Nephron (organoid): ENCODE measurements at regions not wholly inside any gene's neighbourhood (a gene's known extent, or its start where the extent isn't known, plus 50 kb on each side); places are given as distances from the start of the nearest gene placed in this dataset.

ENCODE experiments used
- H3K27ac Mint-ChIP-seq, 3 experiments: 2 replicates each; pipeline ENCODE4 v1.8.0; 2020; ENCODE audit warnings: mixed read lengths in 3 of 3, mild to moderate bottlenecking in 2 of 3, moderate library complexity in 1 of 3
- H3K27me3 Mint-ChIP-seq: 2 replicates; pipeline ENCODE4 v1.8.0; 2021; ENCODE audit warnings: low read depth, mild to moderate bottlenecking, moderate library complexity, mixed read lengths
- H3K36me3 Mint-ChIP-seq: 2 replicates; pipeline ENCODE4 v1.8.0; 2020; ENCODE audit warnings: low read depth, mixed read lengths
- H3K4me1 Mint-ChIP-seq: 2 replicates; pipeline ENCODE4 v1.8.0; 2020; ENCODE audit warnings: mixed read lengths
- H3K4me3 Mint-ChIP-seq, 3 experiments: 2 replicates each; pipeline ENCODE4 v1.8.0; 2020; ENCODE audit warnings: mild to moderate bottlenecking in 3 of 3, mixed read lengths in 3 of 3, moderate library complexity in 2 of 3
- H3K9me3 Mint-ChIP-seq: 2 replicates; pipeline ENCODE4 v1.8.0; 2020; ENCODE audit warnings: mixed read lengths
- CTCF ChIP-seq, 3 experiments: fragments of 200-600 bp; sonication (generic); IDR thresholded peaks; one replicate each; pipeline ENCODE4 v1.5.0; 2021; ENCODE audit warnings: antibody characterized with exemption in 3 of 3; ENCODE audit not compliant: unreplicated experiment in 3 of 3

DNA sequence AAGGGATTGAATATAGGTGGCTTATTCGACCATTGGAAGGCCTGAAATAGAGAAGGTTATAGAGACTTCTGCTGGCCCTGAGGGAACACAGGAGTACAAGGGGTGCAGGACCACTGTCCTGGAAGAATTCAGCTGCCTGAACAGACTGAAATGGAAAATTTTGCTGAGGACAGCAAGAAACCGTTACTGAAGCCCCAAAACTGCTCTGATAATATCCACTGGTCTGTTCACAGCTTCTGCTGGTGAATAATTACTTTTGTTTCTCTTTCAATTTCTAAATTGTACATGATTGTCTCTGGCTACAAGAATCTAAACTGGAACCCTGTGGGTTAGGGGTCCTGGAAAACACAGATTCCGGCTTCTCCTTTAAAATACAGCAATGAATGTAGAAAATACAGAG, 218.5 kb upstream of the CDH12 start:
- no peak overlapping the region for H3K4me3 Mint-ChIP-seq
- H3K27ac Mint-ChIP-seq, result no peak overlapping the region
- H3K4me1 Mint-ChIP-seq, result no peaks in the 10 kb centered on the region
- no peaks in the 10 kb centered on the region for H3K27me3 Mint-ChIP-seq
- TF ChIP-seq CTCF (IDR thresholded peaks at IDR 0.05; ENCODE audit: unreplicated experiment in 3 of 3), result no peak
- no peaks in the 10 kb centered on the region for H3K36me3 Mint-ChIP-seq
- no peaks in the 10 kb centered on the region for H3K9me3 Mint-ChIP-seq

GRCh38 chr5:23064710-23065109, 211.6 kb upstream of the CDH12 start:
- Mint-ChIP-seq H3K27me3 (no peaks in the 10 kb centered on the region), H3K4me3 (no peak overlapping the region), H3K9me3 (no peaks in the 10 kb centered on the region), H3K36me3 (no peaks in the 10 kb centered on the region), H3K4me1 (no peaks in the 10 kb centered on the region), H3K27ac (no peak overlapping the region)
- no peak for TF ChIP-seq CTCF (IDR thresholded peaks at IDR 0.05; ENCODE audit: unreplicated experiment in 3 of 3)

DNA sequence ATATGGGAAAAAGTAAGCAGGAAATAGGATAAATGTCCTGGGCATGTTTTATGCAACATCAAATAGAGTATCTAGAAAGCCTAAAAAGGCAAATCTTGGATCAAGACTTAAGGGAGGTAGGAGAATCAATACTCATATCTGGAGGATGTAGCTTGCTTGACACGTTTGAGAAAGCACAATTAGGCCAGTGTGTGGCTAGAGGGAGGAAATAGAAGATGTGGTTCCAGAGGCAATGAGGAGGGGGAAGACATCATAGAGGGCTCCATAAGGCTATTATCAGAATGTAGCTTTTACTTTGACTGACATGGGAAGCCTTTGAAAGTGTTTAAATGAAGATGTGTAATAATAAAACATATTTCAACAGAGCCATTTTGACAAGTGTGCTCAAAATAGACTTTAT, 200.7 kb upstream of the CDH12 start:
- H3K4me1 Mint-ChIP-seq, result no peaks in the 10 kb centered on the region
- H3K4me3 Mint-ChIP-seq, result no peak overlapping the region
- no peak overlapping the region for H3K27ac Mint-ChIP-seq
- TF ChIP-seq CTCF (IDR thresholded peaks at IDR 0.05; ENCODE audit: unreplicated experiment in 3 of 3), result no peak
- no peaks in the 10 kb centered on the region for H3K9me3 Mint-ChIP-seq
- H3K36me3 Mint-ChIP-seq, result no peaks in the 10 kb centered on the region
- no peaks in the 10 kb centered on the region for H3K27me3 Mint-ChIP-seq

GRCh38 chr5:23042226-23042625, 189.1 kb upstream of the CDH12 start:
- H3K4me1 Mint-ChIP-seq, result no peaks in the 10 kb centered on the region
- TF ChIP-seq CTCF (IDR thresholded peaks at IDR 0.05; ENCODE audit: unreplicated experiment in 3 of 3), result no peak
- no peaks in the 10 kb centered on the region for H3K9me3 Mint-ChIP-seq
- H3K27ac Mint-ChIP-seq, result no peak overlapping the region
- no peaks in the 10 kb centered on the region for H3K36me3 Mint-ChIP-seq
- H3K4me3 Mint-ChIP-seq, result no peak overlapping the region
- no peaks in the 10 kb centered on the region for H3K27me3 Mint-ChIP-seq

DNA sequence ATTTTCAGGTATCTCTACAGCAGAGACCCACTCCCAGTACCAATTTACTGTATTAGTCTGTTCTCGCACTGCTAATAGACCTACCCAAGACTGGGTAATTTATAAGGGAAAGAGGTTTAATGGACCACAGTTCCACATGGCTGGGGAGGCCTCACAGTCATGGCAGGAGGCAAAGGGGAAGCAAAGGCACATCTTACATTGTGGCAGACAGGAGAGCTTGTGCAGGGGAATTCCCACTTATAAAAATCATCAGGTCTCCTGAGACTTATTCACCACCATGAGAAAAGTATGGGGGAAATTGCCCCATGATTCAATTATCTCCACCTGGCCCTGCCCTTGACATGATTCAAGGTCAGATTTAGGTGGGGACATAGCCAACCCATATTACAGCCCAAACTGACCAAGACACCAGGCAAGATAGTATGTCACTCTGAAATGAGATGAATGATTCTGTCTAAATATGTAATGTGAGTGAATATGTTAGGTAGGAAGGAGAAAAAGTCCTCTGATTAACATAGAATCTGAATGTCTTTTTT, 182.5 kb upstream of the CDH12 start:
- no peaks in the 10 kb centered on the region for H3K4me1 Mint-ChIP-seq
- no peak for TF ChIP-seq CTCF (IDR thresholded peaks at IDR 0.05; ENCODE audit: unreplicated experiment in 3 of 3)
- no peak overlapping the region for H3K27ac Mint-ChIP-seq
- no peaks in the 10 kb centered on the region for H3K9me3 Mint-ChIP-seq
- H3K36me3 Mint-ChIP-seq, result no peaks in the 10 kb centered on the region
- H3K4me3 Mint-ChIP-seq, result no peak overlapping the region
- H3K27me3 Mint-ChIP-seq, result no peaks in the 10 kb centered on the region

- H3K36me3 Mint-ChIP-seq, result no peaks in the 10 kb centered on the region
- H3K27ac Mint-ChIP-seq, result no peak overlapping the region
- no peaks in the 10 kb centered on the region for H3K9me3 Mint-ChIP-seq
- H3K4me3 Mint-ChIP-seq, result no peak overlapping the region
- TF ChIP-seq CTCF (IDR thresholded peaks at IDR 0.05; ENCODE audit: unreplicated experiment in 3 of 3), result no peak
- H3K4me1 Mint-ChIP-seq, result no peaks in the 10 kb centered on the region
- no peaks in the 10 kb centered on the region for H3K27me3 Mint-ChIP-seq
Observed at GRCh38 chr5:23033864-23034263, 180.7 kb upstream of the CDH12 start.
